GM10266 (cell line): ENCODE measurements at regions not wholly inside any gene's neighbourhood (a gene's known extent, or its start where the extent isn't known, plus 50 kb on each side); places are given as distances from the start of the nearest gene placed in this dataset.

ENCODE experiments used
- DNase-seq: peaks from one replicate; pipeline ENCODE4 v3.0.0; 2012; ENCODE audit errors: extremely low spot score
- TF ChIP-seq, protein P1 (sequence below): IDR thresholded peaks from 2 replicates; pipeline ENCODE4 v1.5.1; 2012; ENCODE audit warnings: mild to moderate bottlenecking, low read depth; ENCODE audit not compliant: control insufficient read depth, insufficient read depth; ENCODE audit errors: missing control alignments

DNA sequence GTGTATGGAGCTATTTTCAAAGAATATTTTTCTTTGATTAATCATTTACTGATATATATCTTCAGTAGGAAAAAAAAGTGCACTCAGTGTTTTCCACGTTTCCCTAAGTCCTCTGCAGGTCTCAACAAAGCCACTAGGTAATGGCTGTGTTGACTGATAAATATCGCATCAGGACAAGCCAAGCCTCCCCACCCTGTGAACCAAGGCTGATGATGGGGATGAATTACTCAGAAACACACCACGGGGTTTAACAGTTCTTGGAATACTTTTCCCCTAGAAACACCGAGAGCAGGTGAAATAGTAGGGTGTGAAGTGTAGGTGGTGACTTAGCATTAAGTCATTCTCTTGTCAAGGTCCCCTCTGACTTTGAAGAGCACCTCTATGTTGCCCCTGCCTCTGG, 423.5 kb upstream of the IGFBP3 start:
- DNase-seq = no peak
- TF ChIP-seq, protein P1, sequence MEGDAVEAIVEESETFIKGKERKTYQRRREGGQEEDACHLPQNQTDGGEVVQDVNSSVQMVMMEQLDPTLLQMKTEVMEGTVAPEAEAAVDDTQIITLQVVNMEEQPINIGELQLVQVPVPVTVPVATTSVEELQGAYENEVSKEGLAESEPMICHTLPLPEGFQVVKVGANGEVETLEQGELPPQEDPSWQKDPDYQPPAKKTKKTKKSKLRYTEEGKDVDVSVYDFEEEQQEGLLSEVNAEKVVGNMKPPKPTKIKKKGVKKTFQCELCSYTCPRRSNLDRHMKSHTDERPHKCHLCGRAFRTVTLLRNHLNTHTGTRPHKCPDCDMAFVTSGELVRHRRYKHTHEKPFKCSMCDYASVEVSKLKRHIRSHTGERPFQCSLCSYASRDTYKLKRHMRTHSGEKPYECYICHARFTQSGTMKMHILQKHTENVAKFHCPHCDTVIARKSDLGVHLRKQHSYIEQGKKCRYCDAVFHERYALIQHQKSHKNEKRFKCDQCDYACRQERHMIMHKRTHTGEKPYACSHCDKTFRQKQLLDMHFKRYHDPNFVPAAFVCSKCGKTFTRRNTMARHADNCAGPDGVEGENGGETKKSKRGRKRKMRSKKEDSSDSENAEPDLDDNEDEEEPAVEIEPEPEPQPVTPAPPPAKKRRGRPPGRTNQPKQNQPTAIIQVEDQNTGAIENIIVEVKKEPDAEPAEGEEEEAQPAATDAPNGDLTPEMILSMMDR = no peak

DNA sequence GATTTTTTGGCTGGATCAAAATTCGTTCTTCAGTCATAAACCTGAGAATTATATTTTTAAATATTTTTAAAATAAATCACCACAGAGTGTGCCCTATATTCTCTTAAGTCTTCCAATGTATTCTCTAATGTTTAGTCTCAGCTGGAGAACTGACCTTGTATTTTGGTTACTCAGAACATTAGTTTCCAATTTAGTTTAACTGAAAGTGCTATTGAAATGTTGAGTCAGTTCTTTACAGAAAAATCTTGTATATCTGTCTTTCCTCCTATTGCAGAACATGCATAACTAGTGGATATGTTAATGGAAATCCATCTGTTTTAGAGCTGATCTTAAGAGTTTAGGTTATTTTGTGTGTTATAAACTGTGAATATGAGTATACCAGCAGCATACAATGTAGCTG, 422.7 kb upstream of the IGFBP3 start:
- TF ChIP-seq, protein P1 = no peak
- no peak for DNase-seq

DNA sequence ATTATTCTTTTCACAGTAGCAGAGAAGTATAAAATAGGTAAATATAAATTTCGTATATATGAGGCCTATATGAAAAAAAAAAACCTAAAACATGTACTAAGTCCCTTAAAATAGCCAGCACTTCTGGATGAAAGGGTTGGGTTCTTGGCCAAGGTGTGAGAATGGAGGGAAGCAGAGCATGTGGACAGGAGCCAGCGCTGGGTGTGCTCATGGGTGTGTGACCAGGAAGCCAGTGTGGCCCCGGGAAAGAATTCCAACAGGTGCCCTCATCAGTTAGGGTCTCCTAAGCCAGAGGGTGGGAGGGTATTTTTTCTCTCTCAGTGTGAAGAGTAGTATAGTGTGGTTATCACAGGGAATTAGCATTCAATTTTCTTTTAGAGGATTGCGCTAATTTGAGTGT, 401.9 kb upstream of the IGFBP3 start:
- TF ChIP-seq, protein P1 = no peak
- DNase-seq = no peak

DNA sequence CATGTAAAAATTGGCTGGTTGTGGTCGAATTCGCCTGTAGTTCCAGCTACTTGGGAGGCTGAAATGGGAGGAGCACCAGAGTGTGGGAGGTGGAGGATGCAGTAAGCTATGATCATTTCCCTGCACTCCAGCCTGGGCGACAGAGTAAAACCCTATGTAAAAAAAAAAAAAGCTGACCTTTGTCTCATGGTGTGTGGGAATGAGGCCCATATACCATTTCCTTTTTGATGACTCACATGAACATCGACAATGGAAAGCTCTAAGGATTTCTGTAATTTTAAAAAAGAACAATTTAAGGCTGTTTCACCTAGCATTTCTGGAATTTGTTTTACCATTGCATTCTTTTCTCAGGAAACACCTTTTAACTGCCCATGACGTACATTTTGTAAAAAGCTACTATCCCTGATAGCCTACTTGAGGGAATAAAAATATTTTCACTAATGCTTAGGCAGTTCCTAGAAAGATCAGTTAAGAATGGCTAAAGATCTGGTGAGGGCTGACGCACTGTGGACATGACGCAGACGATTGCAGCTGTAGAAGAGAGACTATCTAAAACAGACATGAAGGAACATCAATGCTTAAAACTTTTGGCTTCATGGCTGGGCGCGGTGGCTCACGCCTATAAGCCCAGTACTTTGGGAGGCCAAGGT, 400.6 kb upstream of the IGFBP3 start:
- TF ChIP-seq, protein P1 = no peak
- no peak for DNase-seq

DNA sequence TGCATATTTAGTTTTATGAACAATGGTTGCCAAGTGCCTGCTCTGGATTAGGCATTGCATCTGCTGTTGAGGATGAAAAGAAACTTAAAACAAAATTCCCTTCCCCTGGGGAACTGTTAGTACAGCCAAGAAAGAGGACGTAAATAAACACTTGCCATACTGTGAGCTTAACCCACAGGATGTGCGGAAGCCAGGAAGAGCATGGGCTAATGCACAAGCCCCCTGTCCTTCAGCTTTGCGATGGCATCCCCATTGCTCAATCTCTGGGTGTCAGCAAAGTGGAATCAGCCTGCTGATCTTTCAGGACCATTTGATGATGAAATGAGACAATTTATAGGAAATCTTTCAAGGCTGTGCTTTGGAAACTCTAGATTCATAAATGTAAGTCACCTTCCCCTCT, 399.9 kb upstream of the IGFBP3 start:
- TF ChIP-seq, protein P1 = no peak
- DNase-seq = no peak

DNA sequence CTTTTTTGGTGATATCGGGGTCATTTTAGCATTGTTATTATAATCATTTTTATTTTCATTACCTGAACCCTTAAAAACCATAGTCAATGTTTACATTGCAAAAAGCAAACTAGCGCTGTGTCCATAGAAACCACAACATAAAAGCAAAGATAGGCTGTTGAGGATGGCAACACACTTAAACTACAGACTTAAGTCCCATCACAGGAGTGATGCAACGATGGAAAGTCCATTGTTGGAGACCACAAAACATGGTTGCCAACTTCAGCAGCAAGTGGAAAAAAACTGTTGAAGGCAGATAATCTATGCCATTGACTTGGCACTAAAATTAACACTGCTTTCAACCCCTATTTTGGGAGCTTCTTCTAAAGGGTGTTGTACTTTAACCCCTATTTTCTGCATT, 398.8 kb upstream of the IGFBP3 start:
- DNase-seq = no peak
- TF ChIP-seq, protein P1 = no peak

DNA sequence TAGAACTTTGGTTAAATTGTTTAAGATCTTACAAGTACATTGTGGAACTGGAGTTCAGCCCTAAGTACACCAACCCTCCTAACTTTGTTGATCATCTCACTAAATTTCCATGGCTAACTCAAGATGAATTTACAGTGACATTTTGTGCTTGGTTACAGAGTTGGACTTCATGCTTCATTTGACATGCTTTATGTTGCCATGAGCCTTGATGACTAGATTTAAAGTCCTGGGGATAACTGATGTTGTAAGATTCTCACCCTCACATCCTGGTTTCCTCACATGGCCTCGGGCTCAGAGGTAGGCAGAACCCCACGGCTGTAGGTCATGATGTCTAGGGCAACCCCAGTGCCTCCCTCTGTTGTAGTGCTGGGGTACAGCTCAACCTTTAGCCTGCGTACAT, 397.2 kb upstream of the IGFBP3 start:
- DNase-seq = no peak

More for the DNA sequence above, 397.2 kb upstream of the IGFBP3 start:
- TF ChIP-seq, protein P1 = no peak
